ENCODE measurements at regions not wholly inside any gene's neighbourhood (a gene's known extent, or its start where the extent isn't known, plus 50 kb on each side); places are given as distances from the start of the nearest gene placed in this dataset.

DNA sequence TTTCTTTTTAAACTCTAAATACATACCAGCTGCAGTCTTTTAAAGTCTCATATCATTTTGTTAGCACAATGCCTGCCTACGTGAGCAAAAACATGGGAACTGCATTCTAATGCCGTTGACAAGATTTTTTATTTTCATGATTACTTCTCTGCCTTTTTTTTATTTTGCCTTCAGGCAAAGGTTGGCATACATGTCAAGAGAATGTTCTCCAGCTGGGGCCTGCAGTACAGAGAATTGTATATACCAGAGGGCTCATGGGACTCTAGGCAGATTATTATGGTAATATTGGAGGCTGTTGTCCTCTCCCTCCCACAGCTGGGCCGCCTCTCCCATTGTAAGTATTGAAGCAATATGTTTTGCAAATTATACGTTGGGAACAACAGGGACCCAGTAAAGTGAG lies 53.9 kb upstream of the OBI1 start:
- DNase-seq (ENCODE audit: low spot score), result no peak

DNA sequence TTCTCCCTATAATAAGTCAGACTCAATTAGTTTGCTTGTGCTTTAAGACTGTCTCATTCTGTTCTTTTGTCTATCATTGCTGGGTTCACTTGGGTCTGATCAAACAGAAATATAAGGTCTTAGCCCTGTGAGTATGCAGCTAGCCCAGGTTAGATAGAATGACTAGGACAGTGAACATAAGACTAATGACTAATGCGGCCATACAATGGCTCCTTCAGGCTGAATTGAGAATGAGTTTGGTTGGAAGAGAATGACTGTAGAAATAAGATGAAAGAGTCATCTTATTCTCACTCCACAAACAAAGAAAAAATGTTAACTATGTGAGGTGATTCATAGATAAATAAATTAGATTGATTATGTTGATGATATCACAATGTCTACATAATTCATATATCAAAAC lies 50.1 kb upstream of the OBI1 start:
- Mint-ChIP-seq H3K27ac (no peak overlapping the region), H3K27me3 (ENCODE audit: low read depth) (no peaks in the 10 kb centered on the region), H3K4me3 (no peak overlapping the region), H3K9me3 (peaks cover 12% of the 10 kb centered on the region), H3K36me3 (no peaks in the 10 kb centered on the region), H3K4me1 (peaks cover 32% of the 10 kb centered on the region)
- no peak for ATAC-seq
- TF ChIP-seq MXD4 (CRISPR knock-in tag; IDR thresholded peaks at IDR 0.05; ENCODE audit: borderline replicate concordance) (no peak), RELA (CRISPR knock-in tag; IDR thresholded peaks at IDR 0.05; ENCODE audit: borderline replicate concordance) (no peak), ESRRA (CRISPR knock-in tag; IDR thresholded peaks at IDR 0.05; ENCODE audit: borderline replicate concordance) (no peak), NR2C2 (CRISPR knock-in tag; IDR thresholded peaks at IDR 0.05) (no peak), OVOL2 (CRISPR knock-in tag; IDR thresholded peaks at IDR 0.05; ENCODE audit: borderline replicate concordance) (no peak), EMX1 (CRISPR knock-in tag; IDR thresholded peaks at IDR 0.05) (no peak), CTCF (IDR thresholded peaks at IDR 0.05) (no peak), FOXP1 (CRISPR knock-in tag; IDR thresholded peaks at IDR 0.05; ENCODE audit: borderline replicate concordance) (no peak), ZNF263 (CRISPR knock-in tag; IDR thresholded peaks at IDR 0.05; ENCODE audit: low read depth) (no peak), TEAD4 (CRISPR knock-in tag; IDR thresholded peaks at IDR 0.05) (no peak), SMAD3 (CRISPR knock-in tag; IDR thresholded peaks at IDR 0.05; ENCODE audit: borderline replicate concordance) (no peak), NR3C1 (CRISPR knock-in tag; conservative IDR thresholded peaks at IDR 0.05; ENCODE audit: low read depth) (no peak)
- TF ChIP-seq, protein P1, sequence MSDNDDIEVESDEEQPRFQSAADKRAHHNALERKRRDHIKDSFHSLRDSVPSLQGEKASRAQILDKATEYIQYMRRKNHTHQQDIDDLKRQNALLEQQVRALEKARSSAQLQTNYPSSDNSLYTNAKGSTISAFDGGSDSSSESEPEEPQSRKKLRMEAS (CRISPR knock-in tag; IDR thresholded peaks at IDR 0.05), result no peak
- TF ChIP-seq, protein P2, sequence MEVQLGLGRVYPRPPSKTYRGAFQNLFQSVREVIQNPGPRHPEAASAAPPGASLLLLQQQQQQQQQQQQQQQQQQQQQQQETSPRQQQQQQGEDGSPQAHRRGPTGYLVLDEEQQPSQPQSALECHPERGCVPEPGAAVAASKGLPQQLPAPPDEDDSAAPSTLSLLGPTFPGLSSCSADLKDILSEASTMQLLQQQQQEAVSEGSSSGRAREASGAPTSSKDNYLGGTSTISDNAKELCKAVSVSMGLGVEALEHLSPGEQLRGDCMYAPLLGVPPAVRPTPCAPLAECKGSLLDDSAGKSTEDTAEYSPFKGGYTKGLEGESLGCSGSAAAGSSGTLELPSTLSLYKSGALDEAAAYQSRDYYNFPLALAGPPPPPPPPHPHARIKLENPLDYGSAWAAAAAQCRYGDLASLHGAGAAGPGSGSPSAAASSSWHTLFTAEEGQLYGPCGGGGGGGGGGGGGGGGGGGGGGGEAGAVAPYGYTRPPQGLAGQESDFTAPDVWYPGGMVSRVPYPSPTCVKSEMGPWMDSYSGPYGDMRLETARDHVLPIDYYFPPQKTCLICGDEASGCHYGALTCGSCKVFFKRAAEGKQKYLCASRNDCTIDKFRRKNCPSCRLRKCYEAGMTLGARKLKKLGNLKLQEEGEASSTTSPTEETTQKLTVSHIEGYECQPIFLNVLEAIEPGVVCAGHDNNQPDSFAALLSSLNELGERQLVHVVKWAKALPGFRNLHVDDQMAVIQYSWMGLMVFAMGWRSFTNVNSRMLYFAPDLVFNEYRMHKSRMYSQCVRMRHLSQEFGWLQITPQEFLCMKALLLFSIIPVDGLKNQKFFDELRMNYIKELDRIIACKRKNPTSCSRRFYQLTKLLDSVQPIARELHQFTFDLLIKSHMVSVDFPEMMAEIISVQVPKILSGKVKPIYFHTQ (CRISPR knock-in tag; IDR thresholded peaks at IDR 0.05), result no peak
- TF ChIP-seq, protein P3, sequence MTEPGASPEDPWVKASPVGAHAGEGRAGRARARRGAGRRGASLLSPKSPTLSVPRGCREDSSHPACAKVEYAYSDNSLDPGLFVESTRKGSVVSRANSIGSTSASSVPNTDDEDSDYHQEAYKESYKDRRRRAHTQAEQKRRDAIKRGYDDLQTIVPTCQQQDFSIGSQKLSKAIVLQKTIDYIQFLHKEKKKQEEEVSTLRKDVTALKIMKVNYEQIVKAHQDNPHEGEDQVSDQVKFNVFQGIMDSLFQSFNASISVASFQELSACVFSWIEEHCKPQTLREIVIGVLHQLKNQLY (CRISPR knock-in tag; IDR thresholded peaks at IDR 0.05), result no peak
- DNase-seq (ENCODE audit: low spot score), result no peak
- ChIA-PET CTCF (no interaction called here), POLR2A (no interaction called here)

More for the DNA sequence above, 53.9 kb upstream of the OBI1 start:
- peaks cover 2% of the 10 kb centered on the region; the same call in 1 of the 2 replicates for H3K9me3 Mint-ChIP-seq
- no peaks in the 10 kb centered on the region for H3K36me3 Mint-ChIP-seq
- no peaks in the 10 kb centered on the region for H3K27me3 Mint-ChIP-seq (ENCODE audit: low read depth)
- ATAC-seq, result no peak; the same call in 1 of the 2 replicates
- peaks cover 25% of the 10 kb centered on the region for H3K4me1 Mint-ChIP-seq
- H3K27ac Mint-ChIP-seq, result no peak overlapping the region
- ChIA-PET POLR2A (no interaction called here), CTCF (no interaction called here)
- TF ChIP-seq HMGA2 (CRISPR knock-in tag; IDR thresholded peaks at IDR 0.05) (no peak), JAZF1 (CRISPR knock-in tag; IDR thresholded peaks at IDR 0.05) (no peak), TP53 (CRISPR knock-in tag; IDR thresholded peaks at IDR 0.05) (no peak), ZNF281 (CRISPR knock-in tag; IDR thresholded peaks at IDR 0.05) (no peak), ZNF232 (CRISPR knock-in tag; IDR thresholded peaks at IDR 0.05) (no peak), CDX4 (CRISPR knock-in tag; IDR thresholded peaks at IDR 0.05; ENCODE audit: borderline replicate concordance) (no peak), ZNF121 (CRISPR knock-in tag; IDR thresholded peaks at IDR 0.05) (no peak)
- H3K4me3 Mint-ChIP-seq, result no peak overlapping the region
